Heart left ventricle (tissue), 13 donors: ENCODE measurements at regions not wholly inside any gene's neighbourhood (a gene's known extent, or its start where the extent isn't known, plus 50 kb on each side); places are given as distances from the start of the nearest gene placed in this dataset.
"Not testable (repeated sequence)": the region's sequence is repeated elsewhere in the genome, so short reads cannot be mapped to it uniquely, and the experiment has no call there.

Experiments
- CTCF ChIP-seq, 12 donors: fragments of 200-600 bp; sonication (generic) in 4 of 12; IDR thresholded peaks; one replicate each; pipeline versions ENCODE4 v1.5.0 to v1.8.0; 2018 to 2022; ENCODE audit warnings: antibody characterized with exemption in 12 of 12, mild to moderate bottlenecking in 5 of 12
- POLR2A ChIP-seq, 2 donors: fragments of 450-650 bp; IDR thresholded peaks; one replicate each; pipeline ENCODE4 v1.6.1; 2017; ENCODE audit warnings: antibody characterized with exemption in 2 of 2, mild to moderate bottlenecking in 2 of 2, moderate library complexity in 2 of 2
- donor health status: ischemic (EF 13 %, LVEDD 7.1; RV severe dilation, severe dysfunction).
- donor health status: DM: no; HTN: yes; CAD: no.
- donor health status: DM: no; HTN: no; CAD: no.
- donor health status: ischemic (EF 25% LVEDD 6.9; RV normal size, moderate dysfunction).
- donor health status: ischemic (EF 25% LVEDD 5.7; RV mildly dilated, moderate dysfunction).
- donor health status: ischemic (EF 35%, LVEDD 5.7; RV mildly dilated, moderate dysfunction).
- donor health status: nonischemic (EF 11% LVEDD 7.7; RV severe dilation, severe dysfunction).
- donor health status: DM: yes; HTN: yes; CAD: no.
- donor health status: PGD.
- donor health status: ischemic (EF 29% LVEDD 5.4; RV normal size, mild dysfunction).
- donor health status: nonischemic (EF 23%, LVEDD 6.1; RV moderate dilation, normal function).

GRCh38 chr9:101807879-101808278 is 69.4 kb upstream of the GRIN3A start:
- not testable (repeated sequence) for TF ChIP-seq CTCF, POLR2A (IDR thresholded peaks at IDR 0.05)
